Panc1 (cell line): ENCODE measurements at regions not wholly inside any gene's neighbourhood (a gene's known extent, or its start where the extent isn't known, plus 50 kb on each side); places are given as distances from the start of the nearest gene placed in this dataset.

Source experiments
- ATAC-seq: fragments of 200-7000 bp; cut with Tn5 transposase; 2 replicates; pipeline ENCODE4 v1.9.1; 2020; ENCODE audit warnings: mild to moderate bottlenecking, moderate library complexity
- BruUV-seq: library from RNA; stranded (reverse); fragments of 400-500 nt; replicated peaks from 2 replicates; lab custom pipeline; 2021; lab: Mats Ljungman, UMichigan
- CTCF ChIA-PET: fragments of 300-600 bp; sonication (Branson Sonifier 250); formaldehyde crosslinking; loops from one replicate; lab custom pipeline; 2022; ENCODE audit warnings: antibody characterized with exemption; lab: Charles Lee
- POLR2A ChIA-PET: fragments of 300-600 bp; sonication (Branson Sonifier 250); formaldehyde crosslinking; loops from one replicate; lab custom pipeline; 2022; ENCODE audit warnings: antibody characterized with exemption; lab: Charles Lee
- DNase-seq: peaks from one replicate; pipeline ENCODE4 v3.0.0-alpha.2; 2010; ENCODE audit warnings: low read depth, low spot score
- H3K27ac ChIP-seq: 2 replicates; pipeline ENCODE4 v1.5.1; 2011; ENCODE audit warnings: mild to moderate bottlenecking, low read length, inconsistent platforms
- H3K27me3 ChIP-seq: fragments of 200-500 bp; sonication (Bioruptor generic); 2 replicates; pipeline ENCODE4 v1.6.0; 2014; ENCODE audit warnings: low read length, inconsistent platforms; ENCODE audit not compliant: control insufficient read depth, insufficient read depth
- H3K36me3 ChIP-seq: fragments of 200-500 bp; sonication (Bioruptor generic); 2 replicates; pipeline ENCODE4 v1.5.1; 2014; ENCODE audit warnings: inconsistent platforms, mild to moderate bottlenecking, low read length, moderate library complexity; ENCODE audit not compliant: control insufficient read depth, insufficient read depth
- H3K4me1 ChIP-seq: 2 replicates; pipeline ENCODE4 v1.5.1; 2011; ENCODE audit warnings: inconsistent platforms, mild to moderate bottlenecking, low read length, moderate library complexity; ENCODE audit not compliant: control insufficient read depth, insufficient read depth
- H3K4me3 ChIP-seq, 2 experiments: 2 replicates each; pipeline ENCODE4 v1.5.1; 2011 to 2012; ENCODE audit warnings: low read depth in 2 of 2, low read length in 2 of 2, mild to moderate bottlenecking in 2 of 2, inconsistent platforms in 1 of 2, moderate library complexity in 1 of 2
- H3K9me3 ChIP-seq: fragments of 200-500 bp; sonication (Bioruptor generic); 2 replicates; pipeline ENCODE4 v1.5.1; 2014; ENCODE audit warnings: low read depth, mild to moderate bottlenecking, inconsistent platforms, low read length, moderate library complexity; ENCODE audit not compliant: control insufficient read depth, insufficient read depth
- CTCF ChIP-seq: fragments of 450-650 bp; IDR thresholded peaks from 2 replicates; pipeline ENCODE4 v1.5.1; 2017; ENCODE audit warnings: mild to moderate bottlenecking
- POLR2AphosphoS5 ChIP-seq: IDR thresholded peaks from 2 replicates; pipeline ENCODE4 v1.6.1; 2012; ENCODE audit warnings: mild to moderate bottlenecking, low read depth, low read length, moderate library complexity
- REST ChIP-seq, 2 experiments: IDR thresholded peaks; 2 replicates each; pipeline ENCODE4 v1.6.1; 2011 to 2012; ENCODE audit warnings: low read depth in 2 of 2, control low read depth in 1 of 2, low read length in 1 of 2, mild to moderate bottlenecking in 1 of 2, moderate library complexity in 1 of 2; ENCODE audit not compliant: insufficient read depth in 1 of 2
- SIN3A ChIP-seq: IDR thresholded peaks from 2 replicates; pipeline ENCODE4 v1.6.1; 2012; ENCODE audit warnings: low read depth, mild to moderate bottlenecking, low read length, moderate library complexity, borderline replicate concordance; ENCODE audit not compliant: insufficient read depth
- TCF7L2 ChIP-seq: IDR thresholded peaks from 2 replicates; pipeline ENCODE4 v1.6.1; 2011; ENCODE audit warnings: mild to moderate bottlenecking, low read depth, low read length, inconsistent platforms
- in situ Hi-C: cut with HindIII; loops from 2 replicates; pipeline ENCODE4 v1.10.0; 2016; ENCODE audit warnings: low sequenced_read_pairs, low pct_unique_long_range_greater_than_20kb
- intact Hi-C: fragments of 100-400 bp; cut with micrococcal nuclease; formaldehyde crosslinking; loops from one replicate; pipeline ENCODE4 v1.10.0; 2022; ENCODE audit not compliant: unreplicated experiment

- intact Hi-C loops = no loop called here
- in situ Hi-C loops = no loop called here
- Histone ChIP-seq H3K27ac (no peak overlapping the region), H3K4me3 (no peak overlapping the region), H3K4me1 (no peaks in the 10 kb centered on the region), H3K9me3 (no peaks in the 10 kb centered on the region), H3K36me3 (no peaks in the 10 kb centered on the region), H3K27me3 (no peaks in the 10 kb centered on the region)
- no peak for TF ChIP-seq POLR2AphosphoS5
- no peak for TF ChIP-seq CTCF
- TF ChIP-seq SIN3A = no peak
- no peak for TF ChIP-seq TCF7L2
- no peak for TF ChIP-seq REST (IDR thresholded peaks at IDR 0.05; ENCODE audit: insufficient read depth in 1 of 2, low read depth in 2 of 2, low read length in 1 of 2)
- ATAC-seq = no peak
- no TSS peak for BruUV-seq
- POLR2A ChIA-PET = no interaction called here
- no peak for DNase-seq
- CTCF ChIA-PET = no interaction called here
Observed at GRCh38 chr3:22474706-22475445, 723.9 kb upstream of the ZNF385D start.

- Histone ChIP-seq H3K36me3 (no peaks in the 10 kb centered on the region), H3K27ac (no peak overlapping the region), H3K4me1 (no peaks in the 10 kb centered on the region), H3K27me3 (no peaks in the 10 kb centered on the region), H3K4me3 (no peak overlapping the region), H3K9me3 (no peaks in the 10 kb centered on the region)
- no peak for ATAC-seq
- POLR2A ChIA-PET = no interaction called here
- CTCF ChIA-PET = no interaction called here
- TF ChIP-seq CTCF (no peak), TCF7L2 (no peak), REST (IDR thresholded peaks at IDR 0.05; ENCODE audit: insufficient read depth in 1 of 2, low read depth in 2 of 2, low read length in 1 of 2) (no peak), SIN3A (no peak), POLR2AphosphoS5 (no peak)
- in situ Hi-C loops (no loop called here), intact Hi-C loops (no loop called here)
- BruUV-seq = no TSS peak
- DNase-seq = no peak
Observed at GRCh38 chr3:22475665-22476240, 724.7 kb upstream of the ZNF385D start.
